ENCODE measurements at regions not wholly inside any gene's neighbourhood (a gene's known extent, or its start where the extent isn't known, plus 50 kb on each side); places are given as distances from the start of the nearest gene placed in this dataset.

GRCh38 chr1:82538876-82539275 is 738.1 kb downstream of the ADGRL2 start:
- no peak for TF ChIP-seq POLR2A (IDR thresholded peaks at IDR 0.05; ENCODE audit: extremely low read depth, insufficient read length)
- no peak for TF ChIP-seq MYC (IDR thresholded peaks at IDR 0.05; ENCODE audit: low read depth, low read length)
- no peak for TF ChIP-seq MAX (IDR thresholded peaks at IDR 0.05; ENCODE audit: low read depth, low read length)
- no peak for TF ChIP-seq CTCF (IDR thresholded peaks at IDR 0.05; ENCODE audit: low read depth, low read length)
- no peak for DNase-seq (ENCODE audit: low read depth)
- no peak overlapping the region for H3K4me3 ChIP-seq (ENCODE audit: low read depth, low read length)

- TF ChIP-seq MYC (IDR thresholded peaks at IDR 0.05; ENCODE audit: low read depth, low read length) (no peak), CTCF (IDR thresholded peaks at IDR 0.05; ENCODE audit: low read depth, low read length) (no peak), POLR2A (IDR thresholded peaks at IDR 0.05; ENCODE audit: extremely low read depth, insufficient read length) (no peak), MAX (IDR thresholded peaks at IDR 0.05; ENCODE audit: low read depth, low read length) (no peak)
- no peak overlapping the region for H3K4me3 ChIP-seq (ENCODE audit: low read depth, low read length)
- no peak for DNase-seq (ENCODE audit: low read depth)
Measured at GRCh38 chr1:82534996-82535395, 734.3 kb downstream of the ADGRL2 start.

- H3K4me3 ChIP-seq (ENCODE audit: low read depth, low read length): no peak overlapping the region
- TF ChIP-seq CTCF (IDR thresholded peaks at IDR 0.05; ENCODE audit: low read depth, low read length) (no peak), MAX (IDR thresholded peaks at IDR 0.05; ENCODE audit: low read depth, low read length) (no peak), POLR2A (IDR thresholded peaks at IDR 0.05; ENCODE audit: extremely low read depth, insufficient read length) (no peak), MYC (IDR thresholded peaks at IDR 0.05; ENCODE audit: low read depth, low read length) (no peak)
- no peak for DNase-seq (ENCODE audit: low read depth)
Measured at GRCh38 chr1:82525378-82525777, 724.6 kb downstream of the ADGRL2 start.

- DNase-seq (ENCODE audit: low read depth): no peak
- H3K4me3 ChIP-seq (ENCODE audit: low read depth, low read length): no peak overlapping the region
- TF ChIP-seq CTCF (IDR thresholded peaks at IDR 0.05; ENCODE audit: low read depth, low read length) (no peak), MAX (IDR thresholded peaks at IDR 0.05; ENCODE audit: low read depth, low read length) (no peak), MYC (IDR thresholded peaks at IDR 0.05; ENCODE audit: low read depth, low read length) (no peak), POLR2A (IDR thresholded peaks at IDR 0.05; ENCODE audit: extremely low read depth, insufficient read length) (no peak)
Measured at GRCh38 chr1:82520611-82521010, 719.9 kb downstream of the ADGRL2 start.

- no peak for DNase-seq (ENCODE audit: low read depth)
Measured at GRCh38 chr1:82517586-82517985, 716.9 kb downstream of the ADGRL2 start.

More at GRCh38 chr1:82517586-82517985, 716.9 kb downstream of the ADGRL2 start:
- TF ChIP-seq CTCF (IDR thresholded peaks at IDR 0.05; ENCODE audit: low read depth, low read length) (no peak), MYC (IDR thresholded peaks at IDR 0.05; ENCODE audit: low read depth, low read length) (no peak), MAX (IDR thresholded peaks at IDR 0.05; ENCODE audit: low read depth, low read length) (no peak), POLR2A (IDR thresholded peaks at IDR 0.05; ENCODE audit: extremely low read depth, insufficient read length) (no peak)
- H3K4me3 ChIP-seq (ENCODE audit: low read depth, low read length): no peak overlapping the region

Measured in NB4 (cell line).